ENCODE measurements at regions not wholly inside any gene's neighbourhood (a gene's known extent, or its start where the extent isn't known, plus 50 kb on each side); places are given as distances from the start of the nearest gene placed in this dataset.

DNA sequence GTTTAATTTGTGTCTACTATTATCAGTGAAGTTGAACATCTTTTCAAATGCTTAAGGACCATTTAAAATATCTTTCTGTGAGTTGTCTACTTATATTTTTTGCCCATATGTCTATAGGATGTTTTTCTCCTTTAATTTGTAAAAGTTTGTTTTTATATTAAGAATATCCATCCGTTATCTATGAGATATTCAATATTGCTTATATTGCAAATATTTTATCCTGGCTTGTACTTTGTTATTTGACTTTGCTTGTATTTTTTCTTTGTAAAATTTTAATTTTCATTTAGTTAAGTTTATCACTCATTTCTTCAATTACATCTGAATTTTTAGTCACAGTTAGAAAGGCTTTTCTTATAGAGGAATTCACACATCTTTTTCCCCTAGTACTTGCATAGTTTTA lies 117.0 kb upstream of the MLIP start:
- H3K4me3 ChIP-seq (ENCODE audit: low read depth, low read length) = no peak overlapping the region
- TF ChIP-seq, protein P1, sequence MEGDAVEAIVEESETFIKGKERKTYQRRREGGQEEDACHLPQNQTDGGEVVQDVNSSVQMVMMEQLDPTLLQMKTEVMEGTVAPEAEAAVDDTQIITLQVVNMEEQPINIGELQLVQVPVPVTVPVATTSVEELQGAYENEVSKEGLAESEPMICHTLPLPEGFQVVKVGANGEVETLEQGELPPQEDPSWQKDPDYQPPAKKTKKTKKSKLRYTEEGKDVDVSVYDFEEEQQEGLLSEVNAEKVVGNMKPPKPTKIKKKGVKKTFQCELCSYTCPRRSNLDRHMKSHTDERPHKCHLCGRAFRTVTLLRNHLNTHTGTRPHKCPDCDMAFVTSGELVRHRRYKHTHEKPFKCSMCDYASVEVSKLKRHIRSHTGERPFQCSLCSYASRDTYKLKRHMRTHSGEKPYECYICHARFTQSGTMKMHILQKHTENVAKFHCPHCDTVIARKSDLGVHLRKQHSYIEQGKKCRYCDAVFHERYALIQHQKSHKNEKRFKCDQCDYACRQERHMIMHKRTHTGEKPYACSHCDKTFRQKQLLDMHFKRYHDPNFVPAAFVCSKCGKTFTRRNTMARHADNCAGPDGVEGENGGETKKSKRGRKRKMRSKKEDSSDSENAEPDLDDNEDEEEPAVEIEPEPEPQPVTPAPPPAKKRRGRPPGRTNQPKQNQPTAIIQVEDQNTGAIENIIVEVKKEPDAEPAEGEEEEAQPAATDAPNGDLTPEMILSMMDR (IDR thresholded peaks at IDR 0.05; ENCODE audit: low read depth, low read length) = no peak

DNA sequence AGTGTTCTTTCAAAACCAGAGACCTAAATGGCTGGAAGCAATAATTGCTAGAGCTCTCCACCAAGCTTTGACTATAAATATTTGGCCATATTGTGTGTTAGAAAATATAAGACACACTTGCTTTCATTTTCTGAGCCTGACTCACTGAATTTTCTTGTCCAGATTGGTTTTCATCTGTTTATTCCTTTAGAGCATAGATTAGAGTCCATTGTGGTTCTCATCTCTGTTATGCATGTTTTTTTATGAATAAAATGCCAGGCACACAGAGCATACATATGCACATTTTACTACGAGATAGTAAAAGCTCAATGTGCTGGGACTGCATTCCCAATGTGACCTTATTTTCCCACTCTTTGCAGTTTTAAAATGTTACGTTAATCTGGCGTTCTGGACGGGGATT lies 115.3 kb upstream of the MLIP start:
- no peak overlapping the region for H3K4me3 ChIP-seq (ENCODE audit: low read depth, low read length)
- TF ChIP-seq, protein P1 (IDR thresholded peaks at IDR 0.05; ENCODE audit: low read depth, low read length) = no peak

- H3K4me3 ChIP-seq (ENCODE audit: low read depth, low read length) = no peak overlapping the region
- TF ChIP-seq, protein P1 (IDR thresholded peaks at IDR 0.05; ENCODE audit: low read depth, low read length) = no peak
These were observed 112.9 kb upstream of the MLIP start for GRCh38 chr6:53998303-53998702.

DNA sequence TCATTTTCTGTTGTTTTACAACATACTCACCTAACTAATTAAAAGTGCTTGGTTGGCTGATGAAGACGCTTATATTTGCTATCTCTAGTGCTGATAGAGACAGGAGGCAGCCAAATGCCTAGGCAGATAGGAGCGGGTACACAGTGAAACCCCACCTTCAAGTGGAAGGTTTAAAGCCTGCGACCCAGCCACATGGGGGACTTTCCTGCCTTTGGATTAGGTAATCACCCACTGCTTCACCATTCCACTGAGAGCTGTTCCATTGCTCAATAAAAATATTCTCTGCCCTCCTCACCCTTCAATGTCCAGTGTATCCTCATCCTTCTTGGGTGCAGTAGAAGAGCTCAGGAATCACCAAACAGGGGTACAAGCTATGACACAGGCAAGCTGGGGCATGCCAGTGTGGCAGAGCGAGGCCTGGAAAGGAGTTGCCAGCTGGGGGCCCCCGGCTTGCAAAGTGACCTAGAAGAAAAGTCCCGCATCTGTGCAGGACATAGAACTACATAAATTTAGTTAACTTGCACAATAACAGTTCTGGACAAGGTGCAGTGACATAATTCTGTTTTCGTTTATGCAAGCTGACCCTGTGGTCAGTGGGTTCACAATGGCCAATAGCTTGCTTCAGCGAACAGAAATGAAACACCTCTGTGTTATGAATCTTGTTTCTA lies 112.0 kb upstream of the MLIP start:
- H3K4me3 ChIP-seq (ENCODE audit: low read depth, low read length) = no peak overlapping the region
- TF ChIP-seq, protein P1 (IDR thresholded peaks at IDR 0.05; ENCODE audit: low read depth, low read length) = no peak

GRCh38 chr6:54002116-54002515 lies 109.1 kb upstream of the MLIP start:
- TF ChIP-seq, protein P1 (IDR thresholded peaks at IDR 0.05; ENCODE audit: low read depth, low read length) = no peak
- H3K4me3 ChIP-seq (ENCODE audit: low read depth, low read length) = no peak overlapping the region

- TF ChIP-seq, protein P1 (IDR thresholded peaks at IDR 0.05; ENCODE audit: low read depth, low read length) = no peak
- no peak overlapping the region for H3K4me3 ChIP-seq (ENCODE audit: low read depth, low read length)
These were observed 107.9 kb upstream of the MLIP start for GRCh38 chr6:54003316-54003715.

- H3K4me3 ChIP-seq (ENCODE audit: low read depth, low read length) = no peak overlapping the region
- TF ChIP-seq, protein P1 (IDR thresholded peaks at IDR 0.05; ENCODE audit: low read depth, low read length) = no peak
These were observed 102.7 kb upstream of the MLIP start for GRCh38 chr6:54008589-54008988.
